ENCODE measurements at regions not wholly inside any gene's neighbourhood (a gene's known extent, or its start where the extent isn't known, plus 50 kb on each side); places are given as distances from the start of the nearest gene placed in this dataset.
"Not testable (repeated sequence)": the region's sequence is repeated elsewhere in the genome, so short reads cannot be mapped to it uniquely, and the experiment has no call there.

DNA sequence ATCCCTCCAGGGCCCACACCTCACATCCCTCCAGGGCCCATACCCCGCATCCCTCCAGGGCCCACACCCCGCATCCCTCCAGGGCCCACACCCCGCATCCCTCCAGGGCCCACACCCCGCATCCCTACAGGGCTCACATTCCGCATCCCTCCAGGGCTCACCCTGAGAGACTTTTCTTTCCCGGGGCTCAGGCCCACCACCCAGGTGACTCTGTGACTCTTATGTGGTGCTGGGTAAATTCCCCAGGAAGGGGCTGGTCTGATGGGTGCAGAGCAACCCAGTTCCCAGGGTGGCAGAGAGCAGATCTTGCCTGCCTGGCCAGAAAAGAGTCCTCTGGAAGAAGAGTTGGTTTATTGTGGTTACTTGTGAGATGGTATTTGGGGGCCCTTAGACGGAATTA, 290.7 kb downstream of the TCERG1L start:
- no peak for DNase-seq (ENCODE audit: low read depth)

DNA sequence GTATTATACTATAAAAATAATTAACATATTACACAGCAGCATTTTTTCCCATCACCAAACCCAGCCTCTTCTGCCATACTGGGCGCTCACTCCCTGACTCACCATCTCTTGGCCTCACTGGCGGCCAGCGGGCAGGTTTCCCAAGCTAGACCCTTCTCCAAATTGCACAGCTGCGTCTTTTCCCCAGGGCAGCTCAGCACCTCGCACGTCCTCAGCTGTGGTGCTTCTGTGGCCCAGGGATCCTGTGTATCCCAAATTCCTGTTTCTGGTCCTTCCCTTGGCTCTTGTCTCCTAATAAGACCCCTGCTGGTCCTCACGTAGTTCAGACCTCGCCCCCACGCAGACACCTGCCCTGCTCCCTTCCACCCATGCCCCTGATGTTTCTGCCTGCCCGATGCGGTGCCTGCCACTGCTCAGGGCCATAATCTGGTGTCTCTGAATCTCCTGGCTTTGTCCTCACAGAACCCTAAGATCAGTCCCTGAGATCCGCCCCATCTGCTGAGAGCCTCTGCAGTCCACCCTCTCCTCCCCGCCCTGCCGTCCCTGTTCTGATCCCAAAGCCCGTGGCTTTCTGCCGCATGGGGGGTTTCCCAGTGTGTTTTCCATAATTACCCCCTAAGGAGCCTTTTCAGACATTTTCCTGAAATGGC, 290.1 kb downstream of the TCERG1L start:
- no peak for DNase-seq (ENCODE audit: low read depth)

DNA sequence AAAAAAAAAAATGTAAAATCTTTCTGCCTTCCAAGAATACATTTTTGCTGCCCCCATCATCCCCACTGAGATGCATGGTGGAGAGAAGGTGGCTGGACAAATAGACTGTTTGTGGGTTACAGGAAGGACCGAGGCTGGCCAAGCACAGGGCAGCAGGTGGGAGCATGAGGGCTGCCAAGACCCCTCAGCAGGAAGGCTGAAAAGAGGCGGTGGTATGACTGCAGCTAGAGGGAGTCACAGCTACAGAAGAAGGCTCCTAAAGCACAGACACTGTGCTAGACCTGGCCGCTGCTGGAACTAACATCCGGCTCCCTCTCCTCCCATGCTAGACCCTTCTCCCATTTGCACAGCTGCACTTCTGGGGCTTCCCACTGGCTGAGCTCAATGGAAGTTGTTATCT, 289.6 kb downstream of the TCERG1L start:
- no peak for DNase-seq (ENCODE audit: low read depth)

DNA sequence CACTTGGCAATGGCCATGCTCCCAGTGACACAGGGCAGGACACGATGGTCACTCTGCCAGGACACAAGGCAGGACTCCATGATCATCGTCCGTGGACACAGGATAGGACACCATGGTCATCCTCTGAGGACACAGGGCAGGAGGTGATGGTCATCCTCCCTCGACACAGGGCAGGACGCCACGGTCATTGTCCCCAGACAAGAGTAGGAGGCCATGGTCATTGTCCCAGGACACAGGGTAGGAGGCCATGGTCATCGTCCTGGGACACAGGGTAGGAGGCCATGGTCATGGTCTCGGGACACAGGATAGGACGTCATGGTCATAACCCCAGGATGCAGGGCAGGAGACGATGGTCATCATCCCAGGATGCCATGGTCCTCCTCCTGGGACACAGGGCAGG, 289.2 kb downstream of the TCERG1L start:
- DNase-seq (ENCODE audit: low read depth): no peak

DNA sequence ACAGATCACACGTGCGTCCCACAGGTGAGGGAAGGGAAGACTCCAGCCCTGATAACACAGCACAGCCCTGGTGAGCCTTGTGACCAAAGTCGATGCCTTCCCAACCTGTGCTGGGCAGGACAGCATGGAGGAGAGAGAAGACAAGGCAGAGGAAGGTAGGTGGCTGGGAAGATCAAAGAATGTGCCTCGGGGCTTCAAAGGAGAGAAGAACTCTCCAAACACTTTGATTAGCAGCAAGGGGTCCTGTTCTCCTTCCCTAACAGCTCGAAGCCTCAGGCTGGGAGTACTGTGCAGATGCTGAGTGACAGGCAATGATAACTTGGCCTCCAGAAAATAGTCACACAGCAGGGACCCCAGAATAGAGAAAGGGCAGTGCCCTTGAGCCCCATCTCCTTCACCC, 288.5 kb downstream of the TCERG1L start:
- DNase-seq (ENCODE audit: low read depth): no peak

DNA sequence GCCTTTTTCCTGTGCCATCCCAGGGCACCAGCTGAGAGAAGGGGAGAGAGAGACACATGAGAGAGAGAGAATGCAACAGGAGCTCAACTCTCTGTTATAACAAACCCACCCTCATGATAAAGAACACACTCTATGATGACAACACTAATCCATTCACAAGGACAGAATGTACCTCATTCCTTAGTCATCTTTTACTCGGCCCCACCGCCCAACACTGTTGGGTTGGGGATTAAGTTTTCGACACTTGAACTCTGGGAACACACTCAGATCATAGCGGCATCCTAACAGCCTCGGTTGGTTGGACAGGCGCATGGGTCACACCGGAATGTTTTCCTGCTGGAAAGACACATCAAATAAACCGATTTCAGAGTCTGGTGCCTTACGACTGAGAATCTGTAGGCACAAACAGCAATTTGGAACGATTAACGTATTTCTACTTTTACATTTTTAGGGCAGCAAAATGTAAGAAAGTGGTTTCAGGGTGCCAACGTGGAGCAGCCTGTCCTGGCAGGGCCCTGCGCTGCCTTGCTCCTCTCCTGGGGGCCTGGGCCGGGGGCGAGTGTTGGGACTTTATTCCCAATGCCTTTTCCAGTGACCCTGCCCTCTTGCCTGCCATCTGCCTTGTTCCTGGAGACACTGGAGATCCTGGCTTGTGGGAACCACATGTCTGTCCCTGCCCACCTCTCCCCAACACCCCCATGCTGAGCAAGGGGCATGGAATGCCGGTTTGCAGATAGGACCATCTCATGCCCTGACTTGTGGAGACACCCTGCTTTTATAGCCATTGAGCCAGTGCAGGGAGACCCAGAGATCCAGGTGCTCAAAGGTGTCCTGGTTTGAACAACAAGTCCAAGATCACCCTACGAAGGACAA, 287.0 kb downstream of the TCERG1L start:
- no peak for DNase-seq (ENCODE audit: low read depth)

DNA sequence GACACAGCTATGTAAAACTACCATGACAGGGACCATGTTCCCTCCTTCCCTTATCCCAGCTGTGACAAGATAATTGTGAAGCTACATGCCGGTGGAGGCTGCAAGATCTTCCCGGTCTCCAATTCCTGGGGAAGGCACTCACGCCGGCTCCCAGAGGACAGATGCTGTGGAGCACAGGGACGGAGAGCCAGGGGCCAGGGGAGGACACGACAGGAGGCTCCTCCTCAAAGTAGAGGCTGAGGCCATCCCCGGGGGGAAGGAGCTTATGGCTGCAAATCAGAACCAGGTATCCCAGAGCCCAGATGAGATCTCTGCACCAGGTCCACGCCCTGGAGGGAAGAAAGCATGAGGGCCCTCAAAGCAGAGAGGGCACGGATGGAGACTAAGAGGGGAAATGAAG, 286.2 kb downstream of the TCERG1L start:
- no peak for DNase-seq (ENCODE audit: low read depth)

DNA sequence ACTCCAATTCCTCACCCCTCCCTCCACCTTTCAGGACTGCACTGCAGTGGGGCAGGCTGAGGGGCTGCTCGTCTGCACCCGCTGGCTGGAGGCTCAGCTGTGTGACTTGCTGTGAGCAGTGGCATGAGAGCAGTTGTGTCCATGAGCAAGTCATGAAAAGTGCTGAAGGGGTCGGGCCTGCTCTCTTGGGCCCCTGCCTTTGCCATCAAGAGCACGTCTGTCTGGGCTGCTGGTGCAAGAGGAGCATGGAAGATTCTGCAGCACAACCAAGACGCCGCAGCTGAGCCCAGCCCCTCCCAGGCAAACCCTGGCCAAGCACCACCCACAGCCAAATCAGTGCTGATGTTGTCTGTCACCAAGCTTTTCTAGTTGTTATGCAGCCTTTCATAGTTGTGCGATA, 284.3 kb downstream of the TCERG1L start:
- no peak for DNase-seq (ENCODE audit: low read depth)

DNA sequence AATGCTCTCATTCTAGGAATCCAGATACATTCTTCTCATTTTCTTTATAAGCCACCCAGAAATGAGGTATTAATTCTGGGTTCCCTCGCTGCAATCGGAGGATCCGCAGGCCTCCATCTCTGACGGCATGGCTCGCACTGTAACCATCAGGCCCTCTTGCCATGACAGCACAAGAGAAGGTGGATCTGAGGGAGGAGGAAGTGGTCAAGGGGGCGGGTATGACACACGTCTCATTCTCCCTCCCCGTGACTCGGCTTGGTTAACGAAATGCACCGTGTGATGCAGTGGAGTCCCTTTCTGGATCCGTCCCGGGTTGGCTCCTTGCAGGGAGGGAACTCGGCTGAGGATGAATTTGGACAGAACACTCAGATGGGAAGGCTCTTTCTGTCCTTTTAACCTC, 280.2 kb downstream of the TCERG1L start:
- no peak for DNase-seq (ENCODE audit: low read depth)

DNA sequence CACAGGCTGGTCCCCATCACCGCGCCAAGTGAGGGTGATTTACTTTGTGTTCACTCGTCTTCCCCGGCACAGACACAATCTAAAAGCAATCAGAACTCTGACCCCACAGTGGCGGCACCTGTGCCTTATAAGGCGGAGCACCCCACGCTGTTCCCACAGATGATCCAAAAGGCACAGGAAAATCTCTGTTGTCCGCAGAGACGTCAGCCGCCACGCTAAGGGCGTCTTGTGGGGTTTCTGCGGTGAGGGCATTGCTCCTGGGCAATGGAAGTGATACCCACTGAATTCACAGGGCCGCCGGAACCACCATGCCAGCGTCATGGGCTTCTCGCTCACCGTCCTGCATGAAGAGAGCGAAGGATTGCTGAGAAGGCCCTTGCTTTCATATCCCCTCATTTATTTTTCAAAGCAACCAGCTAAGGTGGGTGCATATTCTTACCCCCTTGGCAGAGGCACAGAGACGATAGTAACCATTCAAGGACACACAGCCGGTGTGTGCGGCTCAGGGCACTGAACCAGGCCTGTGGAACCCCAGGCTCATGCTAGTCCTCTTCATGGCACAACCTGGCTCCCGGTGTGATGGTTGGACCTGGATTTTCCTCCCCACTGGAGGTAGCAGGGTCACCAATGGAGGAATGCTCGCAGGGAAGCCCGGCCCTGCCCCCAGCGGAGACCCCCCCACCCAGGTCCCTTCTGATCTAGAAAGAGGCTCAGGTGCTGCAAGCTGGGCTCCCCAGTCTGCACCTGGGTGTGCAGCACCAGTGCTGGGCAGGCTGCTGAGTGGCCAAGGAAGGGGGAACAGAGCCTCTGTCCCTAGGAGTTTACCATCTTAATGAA, 279.0 kb downstream of the TCERG1L start:
- DNase-seq (ENCODE audit: low read depth): no peak

DNA sequence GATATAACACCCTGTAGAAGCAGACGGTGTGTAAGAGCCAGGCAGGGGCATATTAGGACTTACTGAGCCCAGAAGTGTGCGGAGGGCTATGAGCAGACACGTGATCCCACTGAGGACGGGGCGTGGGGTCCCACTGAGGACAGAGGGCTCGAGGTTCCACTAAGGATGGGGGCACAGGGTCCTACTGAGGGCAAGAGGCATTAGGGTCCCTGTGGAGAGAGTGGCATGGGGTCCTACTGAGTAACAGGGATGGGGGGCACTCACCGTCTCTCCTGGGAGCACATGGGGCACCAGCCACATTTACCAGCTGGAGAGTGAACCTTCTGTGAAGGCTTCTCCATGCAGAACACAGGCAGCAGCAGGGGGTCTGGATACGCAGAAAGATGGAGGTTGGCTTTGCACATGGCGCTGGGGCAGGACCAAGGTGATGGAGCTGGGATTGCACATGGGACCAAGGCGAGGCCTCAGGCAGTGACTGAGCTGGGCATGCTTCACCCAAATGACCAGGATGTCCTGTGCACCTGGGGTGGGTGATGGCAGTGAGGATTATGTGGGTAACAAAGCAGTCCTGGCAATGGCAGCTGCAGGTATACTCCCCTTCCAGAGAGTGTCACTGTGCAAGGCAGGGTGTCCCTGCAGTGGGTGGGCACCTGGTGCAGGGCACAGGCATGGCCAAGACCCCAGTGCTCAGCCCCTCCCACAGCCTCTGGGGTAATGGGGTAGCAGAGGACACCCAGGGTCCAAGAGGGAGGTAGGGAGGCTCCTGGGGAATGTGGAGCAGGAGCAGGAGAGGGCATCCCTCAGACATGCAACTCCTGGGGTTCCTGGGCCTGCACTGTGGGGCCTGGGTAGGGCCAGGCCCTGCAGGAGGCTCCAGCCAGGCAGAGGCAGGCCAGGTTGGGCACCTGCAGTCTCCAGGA, 278.1 kb downstream of the TCERG1L start:
- DNase-seq (ENCODE audit: low read depth): no peak

DNA sequence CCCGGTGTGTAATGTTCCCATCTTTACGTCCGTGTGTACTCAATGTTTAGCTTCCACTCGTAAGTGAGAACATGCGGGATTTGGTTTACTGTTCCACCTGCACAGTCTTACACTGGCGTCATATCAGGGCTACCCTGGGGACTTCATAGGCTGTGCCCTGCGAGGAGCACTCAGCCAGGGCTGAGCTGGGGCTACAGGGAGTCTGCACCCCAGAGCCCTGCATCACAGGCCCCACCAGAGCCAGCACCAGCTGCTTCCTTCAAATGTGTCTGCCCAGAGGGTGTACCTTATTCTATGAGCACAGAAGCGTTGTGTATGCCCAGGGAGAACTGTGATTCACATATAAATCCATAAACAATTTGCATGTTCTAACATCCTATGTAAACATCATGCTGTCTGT, 277.1 kb downstream of the TCERG1L start:
- DNase-seq (ENCODE audit: low read depth): no peak

DNA sequence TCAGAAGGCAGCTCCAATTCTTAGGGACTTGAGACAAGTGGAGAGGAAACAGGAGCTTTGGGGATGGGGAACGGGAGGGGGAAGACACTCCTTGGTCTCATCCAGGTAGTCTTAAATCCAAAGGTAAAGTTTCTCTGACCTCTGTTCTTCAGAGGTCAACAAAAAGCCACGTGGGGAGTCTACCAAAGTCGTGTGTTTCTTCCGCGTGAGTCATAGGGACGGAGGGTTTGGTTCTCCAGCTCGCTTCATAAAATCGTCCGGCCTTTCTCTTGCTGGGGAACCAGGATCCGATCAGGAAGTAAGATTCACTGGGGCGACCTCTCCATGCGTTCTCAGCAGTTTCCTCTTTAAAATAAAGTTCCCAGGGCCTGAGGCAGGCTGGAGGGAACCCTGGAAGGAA, 275.7 kb downstream of the TCERG1L start:
- DNase-seq (ENCODE audit: low read depth): no peak

DNA sequence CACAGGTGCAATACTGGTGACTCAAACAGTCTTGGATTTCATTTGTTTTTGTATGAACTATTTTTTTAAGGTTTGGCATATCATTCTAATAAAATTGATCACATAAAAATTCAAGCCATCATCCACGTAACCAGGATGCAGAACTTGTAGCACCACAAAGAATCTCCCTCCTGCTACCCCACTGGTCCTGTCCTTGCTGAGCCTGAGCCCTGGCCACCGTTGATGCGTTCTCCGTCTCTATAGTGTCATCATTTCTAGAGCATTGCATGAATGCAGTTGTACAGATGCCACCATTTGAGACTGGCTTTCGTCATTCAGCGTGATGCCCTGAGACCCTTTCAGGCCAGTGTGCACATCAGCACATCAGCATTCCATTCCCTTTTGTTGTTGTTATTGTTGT, 273.5 kb downstream of the TCERG1L start:
- DNase-seq (ENCODE audit: low read depth): no peak

DNA sequence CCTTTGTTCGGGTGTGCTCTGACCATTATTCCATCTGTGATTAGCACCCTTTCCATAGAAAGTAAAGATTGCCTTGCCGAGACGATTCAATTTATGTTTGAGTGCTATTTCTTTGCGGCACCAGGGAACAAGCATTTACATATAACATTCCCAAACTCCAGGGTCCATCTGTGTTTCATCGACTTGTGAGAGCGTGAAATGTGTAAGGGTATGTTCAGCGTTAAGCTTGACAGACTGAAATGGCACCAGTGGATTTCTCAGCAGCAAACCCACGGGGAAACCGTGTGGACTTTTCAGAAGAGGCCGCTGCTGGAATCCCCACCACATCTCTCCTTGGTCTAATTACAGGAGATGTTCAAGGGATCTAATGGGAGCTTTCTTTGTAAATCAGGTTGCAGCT, 270.5 kb downstream of the TCERG1L start:
- no peak for DNase-seq (ENCODE audit: low read depth)

DNA sequence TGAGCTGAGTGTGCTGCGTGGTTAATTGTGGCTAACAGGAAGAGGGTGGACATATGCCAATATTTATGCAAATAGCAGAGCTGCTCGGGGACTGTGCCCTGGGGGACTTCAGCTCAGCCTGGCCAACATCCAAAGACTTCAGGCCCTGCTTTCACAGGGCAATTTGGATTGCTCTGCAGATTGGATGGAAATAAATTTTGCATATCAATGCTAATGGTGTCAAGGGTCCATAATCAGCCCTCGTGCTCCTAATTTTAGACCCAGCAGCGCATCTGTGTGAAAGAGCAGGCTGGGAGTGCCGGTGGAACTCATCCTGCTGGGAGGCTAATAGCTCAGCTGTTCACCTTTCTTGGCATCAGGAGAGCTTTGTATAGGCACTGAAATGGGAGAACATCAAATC, 270.1 kb downstream of the TCERG1L start:
- DNase-seq (ENCODE audit: low read depth): no peak

DNA sequence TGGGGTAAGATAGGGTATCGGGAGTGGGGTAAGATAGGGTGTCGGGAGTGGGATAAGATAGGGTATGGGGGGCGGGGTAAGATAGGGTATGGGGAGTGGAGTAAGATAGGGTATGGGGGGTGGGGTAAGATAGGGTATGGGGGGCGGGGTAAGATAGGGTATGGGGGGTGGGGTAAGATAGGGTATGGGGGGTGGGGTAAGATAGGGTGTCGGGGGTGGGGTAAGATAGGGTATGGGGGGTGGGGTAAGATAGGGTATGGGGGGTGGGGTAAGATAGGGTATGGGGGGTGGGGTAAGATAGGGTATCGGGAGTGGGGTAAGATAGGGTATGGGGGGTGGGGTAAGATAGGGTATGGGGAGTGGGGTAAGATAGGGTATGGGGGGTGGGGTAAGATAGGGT, 269.5 kb downstream of the TCERG1L start:
- not testable (repeated sequence) for DNase-seq (ENCODE audit: low read depth)

All from activated T-cell treated with anti-CD3 and anti-CD28 coated beads for 48 hours (primary cell).